Loucy (cell line): ENCODE measurements at regions not wholly inside any gene's neighbourhood (a gene's known extent, or its start where the extent isn't known, plus 50 kb on each side); places are given as distances from the start of the nearest gene placed in this dataset.

Experiments used
- H2AFZ ChIP-seq: fragments of 200-600 bp; sonication (generic); 2 replicates; pipeline ENCODE4 v1.6.0; 2016; ENCODE audit warnings: antibody characterized with exemption, mild to moderate bottlenecking, low read length, moderate library complexity
- H3F3A ChIP-seq: fragments of 200-600 bp; 2 replicates; pipeline ENCODE4 v1.6.0; 2016; ENCODE audit warnings: antibody characterized with exemption, low read depth, mild to moderate bottlenecking
- H3K27me3 ChIP-seq: fragments of 200-600 bp; sonication (generic); 2 replicates; pipeline ENCODE4 v1.6.1; 2014; ENCODE audit warnings: low read length, mild to moderate bottlenecking; ENCODE audit not compliant: insufficient read depth, poor library complexity, severe bottlenecking
- H3K36me3 ChIP-seq: fragments of 200-600 bp; sonication (generic); 2 replicates; pipeline ENCODE4 v1.6.1; 2016; ENCODE audit warnings: low read length; ENCODE audit not compliant: insufficient read depth
- H3K4me1 ChIP-seq: fragments of 200-600 bp; sonication (generic); 2 replicates; pipeline ENCODE4 v1.5.1; 2014; ENCODE audit warnings: low read length, mild to moderate bottlenecking; ENCODE audit not compliant: insufficient read depth, poor library complexity, severe bottlenecking
- H3K4me2 ChIP-seq: fragments of 200-600 bp; sonication (generic); 2 replicates; pipeline ENCODE4 v1.6.0; 2014; ENCODE audit warnings: antibody characterized with exemption, low read length, low read depth, mild to moderate bottlenecking; ENCODE audit not compliant: poor library complexity, severe bottlenecking
- H3K4me3 ChIP-seq: fragments of 200-600 bp; sonication (generic); 2 replicates; pipeline ENCODE4 v1.5.1; 2014; ENCODE audit warnings: low read length, mild to moderate bottlenecking, mixed read lengths; ENCODE audit not compliant: poor library complexity, severe bottlenecking
- H3K79me2 ChIP-seq: fragments of 200-600 bp; sonication (generic); 2 replicates; pipeline ENCODE4 v1.6.1; 2014; ENCODE audit warnings: low read length; ENCODE audit not compliant: insufficient read depth
- H3K9ac ChIP-seq: fragments of 200-600 bp; sonication (generic); 2 replicates; pipeline ENCODE4 v1.6.0; 2014; ENCODE audit warnings: mild to moderate bottlenecking, low read depth, low read length, moderate library complexity; ENCODE audit not compliant: poor library complexity, severe bottlenecking
- H3K9me2 ChIP-seq: fragments of 200-600 bp; sonication (generic); replicated peaks from 2 replicates; pipeline ENCODE4 v1.6.1; 2016; ENCODE audit warnings: low read depth, low read length, mixed read lengths
- H3K9me3 ChIP-seq: fragments of 200-600 bp; sonication (generic); 2 replicates; pipeline ENCODE4 v1.6.1; 2014; ENCODE audit warnings: mild to moderate bottlenecking, antibody characterized with exemption, low read length, low read depth; ENCODE audit not compliant: insufficient read depth
- H4K20me1 ChIP-seq: fragments of 200-600 bp; sonication (generic); 2 replicates; pipeline ENCODE4 v1.6.0; 2014; ENCODE audit warnings: antibody characterized with exemption, low read length, mild to moderate bottlenecking; ENCODE audit not compliant: insufficient read depth, poor library complexity, severe bottlenecking
- CTCF ChIP-seq: fragments of 200-600 bp; sonication (generic); conservative IDR thresholded peaks from 2 replicates; pipeline ENCODE4 v1.5.1; 2014; ENCODE audit warnings: mild to moderate bottlenecking, antibody characterized with exemption, low read length
- EZH2phosphoT487 ChIP-seq: fragments of 200-600 bp; IDR thresholded peaks from 2 replicates; pipeline ENCODE4 v1.6.1; 2018; ENCODE audit warnings: antibody characterized with exemption, mild to moderate bottlenecking, moderate library complexity, borderline replicate concordance

GRCh38 chrX:40318076-40318475 lies 220.3 kb upstream of the BCOR start:
- no peaks in the 10 kb centered on the region for H3K4me1 ChIP-seq
- H3F3A ChIP-seq = no peaks in the 10 kb centered on the region
- no peak overlapping the region for H3K4me2 ChIP-seq
- no peaks in the 10 kb centered on the region for H3K79me2 ChIP-seq
- no peak overlapping the region for H3K9ac ChIP-seq
- H3K9me2 ChIP-seq = no peaks in the 10 kb centered on the region
- no peaks in the 10 kb centered on the region for H3K9me3 ChIP-seq
- no peaks in the 10 kb centered on the region for H3K27me3 ChIP-seq
- H4K20me1 ChIP-seq = no peaks in the 10 kb centered on the region
- no peaks in the 10 kb centered on the region for H3K36me3 ChIP-seq
- no peak for TF ChIP-seq CTCF
- no peak for TF ChIP-seq EZH2phosphoT487
- H2AFZ ChIP-seq = no peak overlapping the region
- H3K4me3 ChIP-seq = no peak overlapping the region

GRCh38 chrX:40316502-40316901 lies 218.7 kb upstream of the BCOR start:
- no peak for TF ChIP-seq CTCF
- TF ChIP-seq EZH2phosphoT487 = no peak
- H3K4me1 ChIP-seq = no peaks in the 10 kb centered on the region
- no peak overlapping the region for H3K9ac ChIP-seq
- no peaks in the 10 kb centered on the region for H3K9me2 ChIP-seq
- no peak overlapping the region for H2AFZ ChIP-seq
- no peaks in the 10 kb centered on the region for H3K9me3 ChIP-seq
- no peaks in the 10 kb centered on the region for H3K36me3 ChIP-seq
- no peaks in the 10 kb centered on the region for H4K20me1 ChIP-seq
- H3F3A ChIP-seq = no peaks in the 10 kb centered on the region
- no peak overlapping the region for H3K4me3 ChIP-seq
- no peaks in the 10 kb centered on the region for H3K79me2 ChIP-seq
- H3K4me2 ChIP-seq = no peak overlapping the region
- H3K27me3 ChIP-seq = no peaks in the 10 kb centered on the region

- no peak overlapping the region for H3K4me2 ChIP-seq
- no peaks in the 10 kb centered on the region for H3K36me3 ChIP-seq
- no peaks in the 10 kb centered on the region for H3F3A ChIP-seq
- H2AFZ ChIP-seq = no peak overlapping the region
- H3K9ac ChIP-seq = no peak overlapping the region
- H3K9me3 ChIP-seq = no peaks in the 10 kb centered on the region
- no peaks in the 10 kb centered on the region for H4K20me1 ChIP-seq
- H3K79me2 ChIP-seq = no peaks in the 10 kb centered on the region
- H3K27me3 ChIP-seq = no peaks in the 10 kb centered on the region
- H3K4me3 ChIP-seq = no peak overlapping the region
- no peaks in the 10 kb centered on the region for H3K9me2 ChIP-seq
- TF ChIP-seq EZH2phosphoT487 (no peak), CTCF (peak; percentile 45)
- H3K4me1 ChIP-seq = no peaks in the 10 kb centered on the region
Observed at GRCh38 chrX:40314070-40314469, 216.3 kb upstream of the BCOR start.
